ENCODE measurements at regions not wholly inside any gene's neighbourhood (a gene's known extent, or its start where the extent isn't known, plus 50 kb on each side); places are given as distances from the start of the nearest gene placed in this dataset.
"Not testable (repeated sequence)": the region's sequence is repeated elsewhere in the genome, so short reads cannot be mapped to it uniquely, and the experiment has no call there.

- H3K27me3 ChIP-seq (ENCODE audit: insufficient read depth, low read length, poor library complexity) = no peaks in the 10 kb centered on the region
- DNase-seq = no peak
- H2AFZ ChIP-seq (ENCODE audit: low read depth, low read length) = no peak overlapping the region
- H3K4me2 ChIP-seq (ENCODE audit: insufficient read depth, low read length) = no peak overlapping the region
- H3K4me1 ChIP-seq (ENCODE audit: insufficient read depth, low read length) = no peaks in the 10 kb centered on the region
- no peak for TF ChIP-seq CTCF (IDR thresholded peaks at IDR 0.05; ENCODE audit: borderline replicate concordance, extremely low read depth, low read length, poor library complexity, severe bottlenecking)
- TF ChIP-seq EZH2 (IDR thresholded peaks at IDR 0.05; ENCODE audit: borderline replicate concordance, low read depth, low read length, severe bottlenecking) = no peak
- no peak overlapping the region for H3K9ac ChIP-seq (ENCODE audit: low read depth, low read length)
- no peak overlapping the region for H3K27ac ChIP-seq (ENCODE audit: low read length)
- no peak overlapping the region for H3K4me3 ChIP-seq (ENCODE audit: low read depth in 1 of 2, low read length in 2 of 2)
- no peaks in the 10 kb centered on the region for H4K20me1 ChIP-seq (ENCODE audit: insufficient read depth, low read length)
- no peaks in the 10 kb centered on the region for H3K36me3 ChIP-seq (ENCODE audit: insufficient read depth, low read length)
- ATAC-seq (ENCODE audit: insufficient read depth, low read depth) = no peak
- no peaks in the 10 kb centered on the region for H3K79me2 ChIP-seq (ENCODE audit: insufficient read depth, low read length)
- H3K9me3 ChIP-seq (ENCODE audit: insufficient read depth, low read length, severe bottlenecking) = no peaks in the 10 kb centered on the region
Measured at GRCh38 chrX:40920351-40920750, 164.9 kb upstream of the USP9X start.

- Histone ChIP-seq H3K9ac (ENCODE audit: low read depth, low read length) (no peak overlapping the region), H2AFZ (ENCODE audit: low read depth, low read length) (no peak overlapping the region), H3K36me3 (ENCODE audit: insufficient read depth, low read length) (no peaks in the 10 kb centered on the region), H3K4me2 (ENCODE audit: insufficient read depth, low read length) (no peak overlapping the region), H3K9me3 (ENCODE audit: insufficient read depth, low read length, severe bottlenecking) (no peaks in the 10 kb centered on the region), H3K27ac (ENCODE audit: low read length) (no peak overlapping the region), H3K27me3 (ENCODE audit: insufficient read depth, low read length, poor library complexity) (no peaks in the 10 kb centered on the region), H3K79me2 (ENCODE audit: insufficient read depth, low read length) (no peaks in the 10 kb centered on the region), H3K4me3 (ENCODE audit: low read depth in 1 of 2, low read length in 2 of 2) (no peak overlapping the region), H3K4me1 (ENCODE audit: insufficient read depth, low read length) (no peaks in the 10 kb centered on the region), H4K20me1 (ENCODE audit: insufficient read depth, low read length) (no peaks in the 10 kb centered on the region)
- ATAC-seq (ENCODE audit: insufficient read depth, low read depth) (no peak), DNase-seq (no peak)
- TF ChIP-seq CTCF (IDR thresholded peaks at IDR 0.05; ENCODE audit: borderline replicate concordance, extremely low read depth, low read length, poor library complexity, severe bottlenecking) (peak; percentile 24), EZH2 (IDR thresholded peaks at IDR 0.05; ENCODE audit: borderline replicate concordance, low read depth, low read length, severe bottlenecking) (no peak)
Measured at GRCh38 chrX:40922307-40922706, 162.9 kb upstream of the USP9X start.

GRCh38 chrX:40926739-40927427, 158.4 kb upstream of the USP9X start:
- not testable (repeated sequence) for H3K27ac ChIP-seq (ENCODE audit: low read length); H3K36me3 ChIP-seq (ENCODE audit: insufficient read depth, low read length); ATAC-seq (ENCODE audit: insufficient read depth, low read depth); H3K79me2 ChIP-seq (ENCODE audit: insufficient read depth, low read length); H3K27me3 ChIP-seq (ENCODE audit: insufficient read depth, low read length, poor library complexity); H3K9ac ChIP-seq (ENCODE audit: low read depth, low read length); H3K9me3 ChIP-seq (ENCODE audit: insufficient read depth, low read length, severe bottlenecking); H2AFZ ChIP-seq (ENCODE audit: low read depth, low read length); H3K4me2 ChIP-seq (ENCODE audit: insufficient read depth, low read length); DNase-seq; H3K4me1 ChIP-seq (ENCODE audit: insufficient read depth, low read length); H3K4me3 ChIP-seq (ENCODE audit: low read depth in 1 of 2, low read length in 2 of 2); H4K20me1 ChIP-seq (ENCODE audit: insufficient read depth, low read length)

- no peak for DNase-seq
- H3K27me3 ChIP-seq (ENCODE audit: insufficient read depth, low read length, poor library complexity) = no peaks in the 10 kb centered on the region
- peaks cover 14% of the 10 kb centered on the region for H3K4me1 ChIP-seq (ENCODE audit: insufficient read depth, low read length)
- H3K9me3 ChIP-seq (ENCODE audit: insufficient read depth, low read length, severe bottlenecking) = no peaks in the 10 kb centered on the region
- no peak for TF ChIP-seq EZH2 (IDR thresholded peaks at IDR 0.05; ENCODE audit: borderline replicate concordance, low read depth, low read length, severe bottlenecking)
- TF ChIP-seq CTCF (IDR thresholded peaks at IDR 0.05; ENCODE audit: borderline replicate concordance, extremely low read depth, low read length, poor library complexity, severe bottlenecking) = no peak
- no peak overlapping the region for H3K4me2 ChIP-seq (ENCODE audit: insufficient read depth, low read length)
- H3K4me3 ChIP-seq (ENCODE audit: low read depth in 1 of 2, low read length in 2 of 2) = no peak overlapping the region
- no peak overlapping the region for H2AFZ ChIP-seq (ENCODE audit: low read depth, low read length)
- ATAC-seq (ENCODE audit: insufficient read depth, low read depth) = no peak
- H3K27ac ChIP-seq (ENCODE audit: low read length) = no peak overlapping the region
- no peak overlapping the region for H3K9ac ChIP-seq (ENCODE audit: low read depth, low read length)
- H3K36me3 ChIP-seq (ENCODE audit: insufficient read depth, low read length) = no peaks in the 10 kb centered on the region
- no peaks in the 10 kb centered on the region for H3K79me2 ChIP-seq (ENCODE audit: insufficient read depth, low read length)
- H4K20me1 ChIP-seq (ENCODE audit: insufficient read depth, low read length) = no peaks in the 10 kb centered on the region
Measured at GRCh38 chrX:40928076-40928475, 157.2 kb upstream of the USP9X start.
